ENCODE measurements at regions not wholly inside any gene's neighbourhood (a gene's known extent, or its start where the extent isn't known, plus 50 kb on each side); places are given as distances from the start of the nearest gene placed in this dataset.

GRCh38 chr16:73536931-73537330 lies 489.0 kb upstream of the ZFHX3 start:
- DNase-seq (ENCODE audit: low read depth in 3 of 3), result no peak

GRCh38 chr16:73531021-73531420 lies 483.1 kb upstream of the ZFHX3 start:
- DNase-seq (ENCODE audit: low read depth in 3 of 3), result no peak

GRCh38 chr16:73530529-73530928 lies 482.6 kb upstream of the ZFHX3 start:
- no peak for DNase-seq (ENCODE audit: low read depth in 3 of 3)

GRCh38 chr16:73529303-73530012 lies 481.5 kb upstream of the ZFHX3 start:
- no peak for DNase-seq (ENCODE audit: low read depth in 3 of 3)

- no peak for DNase-seq (ENCODE audit: low read depth in 3 of 3)
Observed at GRCh38 chr16:73527187-73527586, 479.3 kb upstream of the ZFHX3 start.

GRCh38 chr16:73526011-73526804 lies 478.3 kb upstream of the ZFHX3 start:
- DNase-seq (ENCODE audit: low read depth in 3 of 3), result no peak

- DNase-seq (ENCODE audit: low read depth in 3 of 3), result no peak
Observed at GRCh38 chr16:73523209-73523608, 475.3 kb upstream of the ZFHX3 start.

- no peak for DNase-seq (ENCODE audit: low read depth in 3 of 3)
Observed at GRCh38 chr16:73521499-73521898, 473.6 kb upstream of the ZFHX3 start.

- no peak for DNase-seq (ENCODE audit: low read depth in 3 of 3)
Observed at GRCh38 chr16:73515616-73516015, 467.7 kb upstream of the ZFHX3 start.

GRCh38 chr16:73510852-73511251 lies 462.9 kb upstream of the ZFHX3 start:
- DNase-seq (ENCODE audit: low read depth in 3 of 3), result no peak

- DNase-seq (ENCODE audit: low read depth in 3 of 3), result no peak
Observed at GRCh38 chr16:73506568-73507056, 458.7 kb upstream of the ZFHX3 start.

GRCh38 chr16:73505577-73505976 lies 457.6 kb upstream of the ZFHX3 start:
- DNase-seq (ENCODE audit: low read depth in 3 of 3), result no peak

- DNase-seq (ENCODE audit: low read depth in 3 of 3), result no peak
Observed at GRCh38 chr16:73504591-73505575, 457.0 kb upstream of the ZFHX3 start.

- no peak for DNase-seq (ENCODE audit: low read depth in 3 of 3)
Observed at GRCh38 chr16:73503093-73503492, 455.2 kb upstream of the ZFHX3 start.

- DNase-seq (ENCODE audit: low read depth in 3 of 3), result no peak
Observed at GRCh38 chr16:73499276-73499675, 451.3 kb upstream of the ZFHX3 start.

- DNase-seq (ENCODE audit: low read depth in 3 of 3), result no peak
Observed at GRCh38 chr16:73485880-73486279, 438.0 kb upstream of the ZFHX3 start.

- no peak for DNase-seq (ENCODE audit: low read depth in 3 of 3)
Observed at GRCh38 chr16:73483934-73484711, 436.2 kb upstream of the ZFHX3 start.

- no peak for DNase-seq (ENCODE audit: low read depth in 3 of 3)
Observed at GRCh38 chr16:73483076-73483791, 435.3 kb upstream of the ZFHX3 start.

GRCh38 chr16:73482310-73482709 lies 434.4 kb upstream of the ZFHX3 start:
- no peak for DNase-seq (ENCODE audit: low read depth in 3 of 3)

GRCh38 chr16:73480381-73480780 lies 432.5 kb upstream of the ZFHX3 start:
- DNase-seq (ENCODE audit: low read depth in 3 of 3), result no peak
